Esophagus muscularis mucosa (tissue), 4 donors: ENCODE measurements at regions not wholly inside any gene's neighbourhood (a gene's known extent, or its start where the extent isn't known, plus 50 kb on each side); places are given as distances from the start of the nearest gene placed in this dataset.

Source experiments
- DNase-seq: peaks from one replicate; pipeline ENCODE4 v3.0.0-alpha.2; 2017; ENCODE audit errors: extremely low spot score
- H3K27ac ChIP-seq, 4 donors: fragments of 200-600 bp; sonication (generic); replicated peaks in 1 of 4; 1 replicate in 3 of 4; 2 replicates in 1 of 4; pipeline ENCODE4 v1.5.1; 2016 to 2019; ENCODE audit warnings: mild to moderate bottlenecking in 1 of 4
- H3K27me3 ChIP-seq, 4 donors: fragments of 200-600 bp; sonication (generic); one replicate each; pipeline versions ENCODE4 v1.5.1 to v1.6.0; 2016 to 2019
- H3K36me3 ChIP-seq, 4 donors: fragments of 200-600 bp; sonication (generic); one replicate each; pipeline ENCODE4 v1.5.1; 2016 to 2019
- H3K4me1 ChIP-seq, 4 donors: fragments of 200-600 bp; sonication (generic); one replicate each; pipeline ENCODE4 v1.5.1; 2016 to 2019
- H3K4me3 ChIP-seq, 4 donors: fragments of 200-600 bp; sonication (generic); 1 replicate in 2 of 4; 2 replicates in 2 of 4; pipeline ENCODE4 v1.5.1; 2016 to 2019; ENCODE audit warnings: mild to moderate bottlenecking in 4 of 4, moderate library complexity in 1 of 4
- H3K9me3 ChIP-seq, 4 donors: fragments of 200-600 bp; sonication (generic); 1 replicate in 3 of 4; 2 replicates in 1 of 4; pipeline ENCODE4 v1.5.1; 2016 to 2019
- CTCF ChIP-seq, 3 experiments: fragments of 200-600 bp in 2 of 3; fragments of 450-650 bp in 1 of 3; sonication (generic) in 2 of 3; IDR thresholded peaks; one replicate each; pipeline ENCODE4 v1.5.1; 2017 to 2019; ENCODE audit warnings: antibody characterized with exemption in 3 of 3, mild to moderate bottlenecking in 2 of 3, moderate library complexity in 1 of 3
- EP300 ChIP-seq: sonication (generic); formaldehyde crosslinking; IDR thresholded peaks from one replicate; pipeline ENCODE4 v1.6.1; 2017; ENCODE audit warnings: antibody characterized with exemption
- POLR2A ChIP-seq: fragments of 450-650 bp; IDR thresholded peaks from one replicate; pipeline ENCODE4 v1.6.1; 2017; ENCODE audit warnings: antibody characterized with exemption, moderate library complexity, mild to moderate bottlenecking, low read depth
- POLR2AphosphoS5 ChIP-seq, 2 donors: sonication (generic); formaldehyde crosslinking; IDR thresholded peaks; one replicate each; pipeline ENCODE4 v1.6.1; 2017; ENCODE audit warnings: antibody characterized with exemption in 2 of 2
- WGBS: methylation state at CpG from one replicate; pipeline ENCODE4 v1.1.5; 2018; 5-methylcytosine and 5-hydroxymethylcytosine counted together
- intact Hi-C: fragments of 100-400 bp; cut with DNase I; formaldehyde crosslinking; loops from one replicate; pipeline ENCODE4 v1.15.1; 2023

DNA sequence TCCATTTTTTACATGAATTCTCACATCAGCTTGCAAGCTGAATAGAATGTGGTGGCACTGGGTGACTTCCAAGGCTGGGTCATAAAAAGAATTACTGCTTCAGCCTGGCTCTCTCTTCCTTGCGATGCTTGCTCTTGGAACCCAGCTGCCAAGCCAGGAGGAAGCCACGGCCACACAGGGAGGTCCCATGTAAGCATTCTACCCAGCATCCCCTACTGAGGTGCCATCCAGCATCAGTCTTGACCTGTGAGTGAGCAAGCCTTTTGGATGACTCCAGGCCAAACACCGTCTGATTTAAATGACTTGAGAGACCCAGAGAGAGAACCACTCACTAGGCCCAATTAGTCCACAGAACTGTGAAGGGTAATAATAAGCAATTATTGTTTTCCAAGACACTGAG is 750.3 kb upstream of the RAB6C start:
- H3K4me1 ChIP-seq, result no peaks in the 10 kb centered on the region
- peak; percentile 60 for DNase-seq
- 71% methylated on average over 3 of the region's 3 CpGs for WGBS
- H3K9me3 ChIP-seq, result no peaks in the 10 kb centered on the region
- no peak overlapping the region for H3K27ac ChIP-seq
- intact Hi-C loops, result no loop called here
- TF ChIP-seq CTCF (IDR thresholded peaks at IDR 0.05) (no peak), EP300 (no peak), POLR2AphosphoS5 (IDR thresholded peaks at IDR 0.05) (no peak), POLR2A (no peak)
- no peaks in the 10 kb centered on the region for H3K36me3 ChIP-seq
- no peaks in the 10 kb centered on the region for H3K27me3 ChIP-seq
- H3K4me3 ChIP-seq, result no peak overlapping the region

- peak; percentile 68 for DNase-seq
- no peak overlapping the region for H3K4me3 ChIP-seq
- H3K36me3 ChIP-seq, result no peaks in the 10 kb centered on the region
- intact Hi-C loops, result no loop called here
- no peaks in the 10 kb centered on the region for H3K4me1 ChIP-seq
- H3K9me3 ChIP-seq, result no peaks in the 10 kb centered on the region
- H3K27me3 ChIP-seq, result no peaks in the 10 kb centered on the region
- no peak for TF ChIP-seq POLR2AphosphoS5 (IDR thresholded peaks at IDR 0.05)
- no peak for TF ChIP-seq CTCF (IDR thresholded peaks at IDR 0.05)
- no peak for TF ChIP-seq POLR2A
- no peak for TF ChIP-seq EP300
- 95% methylated on average over 3 of the region's 7 CpGs for WGBS
- no peak overlapping the region for H3K27ac ChIP-seq
These were observed 749.5 kb upstream of the RAB6C start for GRCh38 chr2:129229830-129230441.

DNA sequence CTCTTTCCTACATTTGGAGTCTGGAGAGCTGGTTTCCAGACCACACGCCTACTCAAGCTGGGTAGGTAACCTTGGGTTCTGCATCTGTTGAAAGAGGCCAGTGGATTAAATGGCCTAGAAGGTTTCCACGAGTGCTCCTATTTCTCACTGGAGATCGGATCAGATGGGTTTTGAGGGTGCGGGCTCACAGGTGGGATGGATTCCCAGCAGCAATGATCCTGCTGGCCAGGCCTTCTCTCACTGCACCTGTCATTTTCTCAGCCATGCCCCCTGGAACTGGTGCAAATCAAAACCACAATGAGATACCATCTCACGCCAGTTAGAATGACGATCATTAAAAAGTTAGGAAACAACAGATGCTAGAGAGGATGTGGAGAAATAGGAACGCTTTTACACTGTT is 747.5 kb upstream of the RAB6C start:
- Histone ChIP-seq H3K4me1 (no peaks in the 10 kb centered on the region), H3K27ac (no peak overlapping the region), H3K36me3 (no peaks in the 10 kb centered on the region), H3K9me3 (peaks cover 0 to 6% (median 0%) of the 10 kb centered on the region in 4 donors), H3K27me3 (no peaks in the 10 kb centered on the region), H3K4me3 (no peak overlapping the region)
- intact Hi-C loops, result no loop called here
- peak; percentile 47 for DNase-seq
- 88% methylated on average over 7 of the region's 7 CpGs for WGBS
- no peak for TF ChIP-seq POLR2A
- no peak for TF ChIP-seq EP300

DNA sequence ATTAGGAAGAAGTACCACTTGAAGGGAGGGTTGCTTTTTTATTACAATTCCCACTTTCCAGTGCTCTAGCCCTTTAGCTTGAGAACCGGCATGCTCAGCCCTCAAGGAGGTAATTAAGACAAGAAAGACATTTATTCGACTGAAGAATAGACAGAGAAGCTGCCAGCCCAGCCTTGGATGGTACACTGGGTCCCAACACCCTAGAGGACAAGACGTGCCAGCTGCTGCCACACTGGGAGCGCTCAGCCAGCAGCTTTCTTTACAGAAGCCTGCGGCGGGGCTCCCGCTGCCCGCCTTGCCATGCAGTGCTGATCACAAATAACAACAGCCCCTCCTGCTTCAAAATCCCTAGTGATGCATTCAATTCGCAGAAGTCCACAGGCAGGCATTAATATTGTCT is 746.3 kb upstream of the RAB6C start:
- Histone ChIP-seq H3K27ac (no peak overlapping the region), H3K9me3 (peaks cover 0 to 6% (median 0%) of the 10 kb centered on the region in 4 donors), H3K4me1 (no peaks in the 10 kb centered on the region), H3K4me3 (no peak overlapping the region), H3K27me3 (no peaks in the 10 kb centered on the region), H3K36me3 (no peaks in the 10 kb centered on the region)
- TF ChIP-seq CTCF (IDR thresholded peaks at IDR 0.05) (no peak), POLR2AphosphoS5 (IDR thresholded peaks at IDR 0.05) (no peak), EP300 (no peak), POLR2A (no peak)
- intact Hi-C loops, result no loop called here
- peak; percentile 70 for DNase-seq
- WGBS, result 88% methylated on average over 8 of the region's 9 CpGs

DNA sequence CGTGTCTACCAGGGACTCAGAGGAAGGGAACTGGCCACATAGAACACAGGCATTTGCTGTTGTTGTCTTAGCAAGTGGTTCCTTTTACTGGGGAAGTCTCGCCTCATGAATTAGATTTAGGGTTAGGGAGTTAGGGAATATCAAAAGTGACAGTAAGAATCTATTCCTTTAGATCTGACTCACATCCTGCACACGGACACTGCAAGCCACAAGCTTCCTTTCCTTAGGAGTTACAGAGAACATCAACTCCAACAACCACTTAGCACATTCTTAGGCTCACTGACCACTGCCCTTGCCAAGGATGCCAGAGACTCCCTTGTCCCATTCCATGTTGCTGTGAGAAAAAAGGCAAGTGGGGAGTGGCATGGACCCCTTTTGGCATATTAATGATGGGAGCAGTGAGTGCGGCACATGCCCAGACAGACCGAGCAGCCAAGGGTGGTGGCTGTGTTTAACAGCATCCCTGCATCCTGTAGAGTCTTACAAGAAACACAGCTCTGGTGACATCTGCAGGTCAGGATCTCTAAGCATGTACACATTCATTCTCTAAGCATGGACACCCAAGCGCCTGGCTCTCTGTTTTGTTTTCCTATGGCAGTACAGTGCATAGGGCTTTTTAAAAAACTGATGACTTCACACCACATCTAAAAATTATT is 745.6 kb upstream of the RAB6C start:
- TF ChIP-seq POLR2AphosphoS5 (IDR thresholded peaks at IDR 0.05) (no peak), CTCF (IDR thresholded peaks at IDR 0.05) (no peak), EP300 (no peak), POLR2A (no peak)
- H3K9me3 ChIP-seq, result peaks cover 0 to 6% (median 0%) of the 10 kb centered on the region in 4 donors
- no peaks in the 10 kb centered on the region for H3K36me3 ChIP-seq
- intact Hi-C loops, result no loop called here
- no peaks in the 10 kb centered on the region for H3K27me3 ChIP-seq
- DNase-seq, result peak; percentile 86
- WGBS, result 64% methylated on average over 6 of the region's 6 CpGs
- H3K27ac ChIP-seq, result no peak overlapping the region
- H3K4me3 ChIP-seq, result no peak overlapping the region
- no peaks in the 10 kb centered on the region for H3K4me1 ChIP-seq
